Omental fat pad (tissue), 3 donors: ENCODE measurements at regions not wholly inside any gene's neighbourhood (a gene's known extent, or its start where the extent isn't known, plus 50 kb on each side); places are given as distances from the start of the nearest gene placed in this dataset.

Experiments
- ATAC-seq: fragments of 150-250 bp; one replicate; pipeline ENCODE4 v1.9.1; 2016; ENCODE audit warnings: mild to moderate bottlenecking, moderate library complexity; ENCODE audit not compliant: low FRiP score
- DNase-seq: peaks from one replicate; pipeline ENCODE4 v3.0.0-alpha.2; 2019; ENCODE audit warnings: low spot score
- TF ChIP-seq, protein P1 (sequence below), 3 donors: fragments of 450-650 bp; IDR thresholded peaks; one replicate each; pipeline ENCODE4 v1.5.1; 2016 to 2017; ENCODE audit warnings: antibody characterized with exemption in 3 of 3, mild to moderate bottlenecking in 3 of 3, moderate library complexity in 2 of 3

DNA sequence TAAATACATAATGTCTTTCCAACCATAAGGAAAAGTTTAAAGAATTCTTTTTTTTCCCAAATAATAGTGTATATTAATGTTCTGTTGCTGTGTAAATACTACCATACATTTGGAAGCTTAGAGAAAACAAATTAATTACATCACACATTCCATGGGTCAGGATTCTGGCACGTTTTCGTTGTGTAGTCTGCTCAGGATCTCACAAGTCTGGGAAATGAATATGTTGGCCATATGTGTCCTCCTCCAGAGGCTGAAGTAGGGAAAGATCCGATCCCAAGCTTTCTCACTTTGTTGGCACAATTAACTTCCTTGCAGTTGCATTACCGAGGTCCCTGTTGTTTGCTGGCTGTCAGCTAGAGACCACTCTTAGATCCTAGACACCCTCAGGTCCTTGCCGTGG lies 83.9 kb downstream of the RPRM start:
- no peak for DNase-seq
- TF ChIP-seq, protein P1, sequence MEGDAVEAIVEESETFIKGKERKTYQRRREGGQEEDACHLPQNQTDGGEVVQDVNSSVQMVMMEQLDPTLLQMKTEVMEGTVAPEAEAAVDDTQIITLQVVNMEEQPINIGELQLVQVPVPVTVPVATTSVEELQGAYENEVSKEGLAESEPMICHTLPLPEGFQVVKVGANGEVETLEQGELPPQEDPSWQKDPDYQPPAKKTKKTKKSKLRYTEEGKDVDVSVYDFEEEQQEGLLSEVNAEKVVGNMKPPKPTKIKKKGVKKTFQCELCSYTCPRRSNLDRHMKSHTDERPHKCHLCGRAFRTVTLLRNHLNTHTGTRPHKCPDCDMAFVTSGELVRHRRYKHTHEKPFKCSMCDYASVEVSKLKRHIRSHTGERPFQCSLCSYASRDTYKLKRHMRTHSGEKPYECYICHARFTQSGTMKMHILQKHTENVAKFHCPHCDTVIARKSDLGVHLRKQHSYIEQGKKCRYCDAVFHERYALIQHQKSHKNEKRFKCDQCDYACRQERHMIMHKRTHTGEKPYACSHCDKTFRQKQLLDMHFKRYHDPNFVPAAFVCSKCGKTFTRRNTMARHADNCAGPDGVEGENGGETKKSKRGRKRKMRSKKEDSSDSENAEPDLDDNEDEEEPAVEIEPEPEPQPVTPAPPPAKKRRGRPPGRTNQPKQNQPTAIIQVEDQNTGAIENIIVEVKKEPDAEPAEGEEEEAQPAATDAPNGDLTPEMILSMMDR (IDR thresholded peaks at IDR 0.05) = no peak
- ATAC-seq = no peak

DNA sequence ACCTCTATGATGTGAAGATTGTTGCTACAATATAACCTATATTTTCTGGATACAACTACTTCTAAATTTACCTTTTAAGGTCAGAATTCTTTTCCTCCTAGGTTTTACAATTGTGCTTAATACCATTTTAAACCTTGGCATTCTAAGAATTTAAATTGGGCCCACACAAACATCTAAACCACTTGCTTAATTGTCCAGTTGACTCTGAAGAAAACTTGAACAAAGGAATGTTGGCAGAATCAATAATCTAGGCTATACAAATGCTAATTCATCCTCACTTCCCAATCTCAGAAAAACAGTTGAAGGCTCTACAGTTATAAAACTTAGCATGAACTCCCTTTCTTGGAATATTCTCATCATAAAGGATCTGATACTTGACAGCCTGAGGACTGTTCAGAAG lies 84.3 kb downstream of the RPRM start:
- TF ChIP-seq, protein P1 (IDR thresholded peaks at IDR 0.05) = no peak
- ATAC-seq (no peak), DNase-seq (no peak)

DNA sequence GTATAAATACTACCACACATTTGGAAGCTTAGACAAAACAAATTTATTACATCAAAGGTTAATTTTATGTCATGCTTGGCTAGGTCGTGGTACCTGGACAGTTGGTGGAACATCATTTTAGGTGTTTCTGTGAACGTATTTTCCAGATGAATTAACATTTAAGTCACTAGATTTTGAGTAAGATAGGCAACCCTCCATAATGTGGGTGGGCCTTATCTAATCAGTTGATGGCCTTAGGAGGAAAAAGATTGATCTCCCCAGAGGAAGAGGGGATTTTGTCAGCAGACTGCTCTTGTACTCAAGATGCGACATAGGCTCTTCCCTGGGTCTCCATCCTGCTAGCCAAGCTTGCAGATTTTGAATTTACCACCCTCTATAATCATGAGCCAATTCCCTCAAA lies 85.0 kb downstream of the RPRM start:
- TF ChIP-seq, protein P1 (IDR thresholded peaks at IDR 0.05) = no peak

DNA sequence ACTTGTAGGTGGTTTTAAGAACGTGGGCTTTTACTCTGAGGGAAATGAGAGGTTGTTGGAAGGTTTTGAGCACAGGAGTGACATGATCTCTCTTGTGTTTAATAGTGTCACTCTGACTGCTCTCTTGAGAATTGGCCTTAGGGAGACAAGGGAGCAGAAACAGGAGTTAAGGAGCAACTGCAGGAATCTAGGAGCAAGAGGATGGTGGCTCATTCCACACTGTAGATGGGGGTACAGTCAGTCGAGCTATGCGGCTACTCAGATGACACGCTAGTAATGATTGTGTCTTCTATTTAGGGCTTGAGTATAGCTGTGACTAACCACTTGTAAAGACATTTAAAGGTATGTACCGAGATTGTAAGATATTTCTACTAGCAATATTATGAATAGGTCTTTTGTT lies 87.4 kb downstream of the RPRM start:
- no peak for ATAC-seq
- DNase-seq = no peak
- TF ChIP-seq, protein P1 (IDR thresholded peaks at IDR 0.05) = no peak

More for the DNA sequence above, 85.0 kb downstream of the RPRM start:
- no peak for ATAC-seq
- DNase-seq = no peak

DNA sequence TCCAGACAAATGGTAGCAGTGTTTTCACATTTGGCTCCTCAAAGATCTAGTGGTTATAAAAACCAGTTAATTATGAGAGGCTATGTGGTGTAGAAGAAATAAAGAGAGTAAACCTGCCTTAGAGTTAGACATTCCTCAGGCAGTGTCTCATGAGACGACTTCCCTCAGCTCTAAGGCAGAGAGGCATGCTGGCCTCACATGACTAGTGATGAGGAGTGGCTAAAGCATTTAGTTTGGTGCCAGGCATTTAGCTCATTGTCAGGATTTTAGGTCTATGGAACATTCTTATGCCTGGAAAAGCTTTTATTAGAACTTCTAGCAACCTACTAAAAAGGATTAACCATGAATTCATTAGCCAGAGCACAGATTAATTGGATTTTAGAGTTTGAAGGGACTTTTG lies 90.3 kb downstream of the RPRM start:
- TF ChIP-seq, protein P1 (IDR thresholded peaks at IDR 0.05) = no peak
- ATAC-seq (no peak), DNase-seq (no peak)

DNA sequence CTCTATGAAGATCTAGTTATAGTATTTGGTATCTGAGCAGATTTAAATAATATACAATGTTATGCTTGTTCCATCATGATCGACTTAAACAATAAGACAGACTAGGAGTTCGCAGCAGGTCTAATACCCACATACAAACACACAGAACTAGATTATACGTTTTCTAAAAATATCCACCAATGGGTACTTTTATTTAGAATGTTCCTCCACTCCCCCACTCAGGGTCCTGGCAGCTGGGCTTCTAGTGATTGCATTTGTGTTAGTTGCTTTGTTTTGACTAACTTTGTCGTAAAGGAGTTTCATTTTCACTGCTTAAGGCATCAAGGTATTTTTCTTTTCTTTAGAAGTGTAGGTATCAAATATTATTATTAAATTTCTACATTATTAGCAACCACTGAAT lies 91.4 kb downstream of the RPRM start:
- ATAC-seq (no peak), DNase-seq (no peak)
- TF ChIP-seq, protein P1 (IDR thresholded peaks at IDR 0.05) = no peak

DNA sequence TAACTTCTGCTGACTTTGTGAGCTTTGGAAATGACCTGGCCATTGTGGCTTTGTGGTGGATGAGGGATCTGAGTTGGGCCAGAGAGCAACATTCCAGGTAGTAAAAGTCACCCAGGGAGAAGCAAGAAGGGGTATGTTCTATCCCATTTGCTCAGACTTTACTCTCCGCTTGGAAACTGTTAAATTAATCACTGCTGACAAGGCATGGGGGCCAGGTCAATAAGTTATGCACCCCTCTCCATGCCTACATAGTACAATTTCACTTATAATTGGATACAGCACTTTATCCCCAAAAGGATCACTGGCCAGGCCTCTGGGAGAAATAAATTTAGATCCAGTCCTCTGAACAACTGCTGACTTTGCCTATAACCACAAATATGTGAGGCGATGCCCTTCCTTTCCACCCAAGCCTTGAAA lies 92.1 kb downstream of the RPRM start:
- ATAC-seq (no peak), DNase-seq (no peak)
- TF ChIP-seq, protein P1 (IDR thresholded peaks at IDR 0.05) = no peak
